Stomach (tissue), 8 donors: ENCODE measurements at regions not wholly inside any gene's neighbourhood (a gene's known extent, or its start where the extent isn't known, plus 50 kb on each side); places are given as distances from the start of the nearest gene placed in this dataset.

Experiments
- DNase-seq, 2 donors: peaks; one replicate each; pipeline versions ENCODE4 v3.0.0 to v3.0.0-alpha.2; 2013 to 2019
- H3K27ac ChIP-seq, 5 donors: fragments of 200-600 bp in 4 of 5; sonication (generic) in 4 of 5; one replicate each; pipeline ENCODE4 v1.5.1; 2013 to 2019; ENCODE audit warnings: mild to moderate bottlenecking in 1 of 5, moderate library complexity in 1 of 5
- H3K27me3 ChIP-seq, 3 donors: fragments of 200-600 bp; sonication (generic); one replicate each; pipeline ENCODE4 v1.5.1; 2017 to 2019; ENCODE audit warnings: mixed run types in 1 of 3
- H3K36me3 ChIP-seq, 4 donors: fragments of 200-600 bp; sonication (generic); 1 replicate in 3 of 4; 2 replicates in 1 of 4; pipeline ENCODE4 v1.5.1; 2016 to 2019
- H3K4me1 ChIP-seq, 4 donors: fragments of 200-600 bp; sonication (generic); one replicate each; pipeline ENCODE4 v1.5.1; 2016 to 2019
- H3K4me3 ChIP-seq, 4 donors: fragments of 200-600 bp; sonication (generic) in 3 of 4; one replicate each; pipeline ENCODE4 v1.5.1; 2016 to 2019; ENCODE audit warnings: mild to moderate bottlenecking in 1 of 4
- H3K9me3 ChIP-seq, 4 donors: fragments of 200-600 bp; sonication (generic); one replicate each; pipeline ENCODE4 v1.5.1; 2016 to 2019
- EP300 ChIP-seq: sonication (generic); formaldehyde crosslinking; IDR thresholded peaks from one replicate; pipeline ENCODE4 v1.6.1; 2017; ENCODE audit warnings: antibody characterized with exemption
- POLR2A ChIP-seq, 4 donors: fragments of 450-650 bp; IDR thresholded peaks; one replicate each; pipeline ENCODE4 v1.6.1; 2016; ENCODE audit warnings: antibody characterized with exemption in 4 of 4, control low read depth in 2 of 4, mild to moderate bottlenecking in 1 of 4, moderate library complexity in 1 of 4
- POLR2AphosphoS5 ChIP-seq, 3 donors: sonication (generic); formaldehyde crosslinking; IDR thresholded peaks; one replicate each; pipeline ENCODE4 v1.6.1; 2016; ENCODE audit warnings: antibody characterized with exemption in 3 of 3
- WGBS, 5 donors: extraction: QIAGEN DNeasy Blood & Tissue Kit in 3 of 5; methylation state at CpG; one replicate each; pipeline versions ENCODE4 v1.1.5 to v1.1.7; 2013 to 2018; 5-methylcytosine and 5-hydroxymethylcytosine counted together
- intact Hi-C: fragments of 100-400 bp; cut with DNase I; formaldehyde crosslinking; loops from one replicate; pipeline ENCODE4 v1.15.1; 2023; ENCODE audit warnings: low total_unique reads
- TF ChIP-seq, protein P1 (sequence below), 7 experiments: fragments of 450-650 bp in 4 of 7; fragments of 200-600 bp in 3 of 7; sonication (generic) in 3 of 7; IDR thresholded peaks; one replicate each; pipeline ENCODE4 v1.5.1; 2016 to 2019; ENCODE audit warnings: antibody characterized with exemption in 7 of 7, control low read depth in 2 of 7, mild to moderate bottlenecking in 1 of 7
- donor health status: healthy with polysubstance abuse.
- donor health status: Bipolar disorder and iron deficiency.
- donor health status: healthy.

DNA sequence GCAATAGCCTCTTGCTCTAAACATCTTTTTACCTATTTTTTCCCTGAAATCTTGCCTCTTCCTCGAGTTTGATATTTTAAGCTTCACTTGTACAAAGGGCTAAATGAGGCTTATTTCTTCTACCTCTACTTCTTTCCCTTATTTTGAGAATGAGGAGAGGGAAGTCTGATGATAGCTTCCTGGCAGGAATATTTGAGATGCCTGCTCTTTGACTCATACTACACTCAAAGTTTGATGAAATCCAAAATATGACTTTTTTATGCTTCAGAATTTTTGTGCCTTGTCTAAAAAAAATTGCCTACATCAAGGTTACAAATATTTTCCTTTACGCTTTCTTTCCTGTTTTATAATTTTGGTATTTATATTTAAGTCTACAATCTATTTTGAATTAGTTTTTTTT is 624.4 kb upstream of the PLXNA2 start:
- TF ChIP-seq POLR2A (IDR thresholded peaks at IDR 0.05) = no peak
- TF ChIP-seq POLR2AphosphoS5 (IDR thresholded peaks at IDR 0.05) = no peak
- no peak for TF ChIP-seq EP300
- TF ChIP-seq, protein P1, sequence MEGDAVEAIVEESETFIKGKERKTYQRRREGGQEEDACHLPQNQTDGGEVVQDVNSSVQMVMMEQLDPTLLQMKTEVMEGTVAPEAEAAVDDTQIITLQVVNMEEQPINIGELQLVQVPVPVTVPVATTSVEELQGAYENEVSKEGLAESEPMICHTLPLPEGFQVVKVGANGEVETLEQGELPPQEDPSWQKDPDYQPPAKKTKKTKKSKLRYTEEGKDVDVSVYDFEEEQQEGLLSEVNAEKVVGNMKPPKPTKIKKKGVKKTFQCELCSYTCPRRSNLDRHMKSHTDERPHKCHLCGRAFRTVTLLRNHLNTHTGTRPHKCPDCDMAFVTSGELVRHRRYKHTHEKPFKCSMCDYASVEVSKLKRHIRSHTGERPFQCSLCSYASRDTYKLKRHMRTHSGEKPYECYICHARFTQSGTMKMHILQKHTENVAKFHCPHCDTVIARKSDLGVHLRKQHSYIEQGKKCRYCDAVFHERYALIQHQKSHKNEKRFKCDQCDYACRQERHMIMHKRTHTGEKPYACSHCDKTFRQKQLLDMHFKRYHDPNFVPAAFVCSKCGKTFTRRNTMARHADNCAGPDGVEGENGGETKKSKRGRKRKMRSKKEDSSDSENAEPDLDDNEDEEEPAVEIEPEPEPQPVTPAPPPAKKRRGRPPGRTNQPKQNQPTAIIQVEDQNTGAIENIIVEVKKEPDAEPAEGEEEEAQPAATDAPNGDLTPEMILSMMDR (IDR thresholded peaks at IDR 0.05) = no peak
- H3K36me3 ChIP-seq = no peaks in the 10 kb centered on the region
- intact Hi-C loops = no loop called here
- 31 to 84% (median 41%) methylated on average over 2 of the region's 2 CpGs for WGBS, 5 donors
- no peak overlapping the region for H3K27ac ChIP-seq
- no peaks in the 10 kb centered on the region for H3K9me3 ChIP-seq
- no peak for DNase-seq
- H3K27me3 ChIP-seq = no peaks in the 10 kb centered on the region
- no peak overlapping the region for H3K4me3 ChIP-seq
- no peaks in the 10 kb centered on the region for H3K4me1 ChIP-seq

DNA sequence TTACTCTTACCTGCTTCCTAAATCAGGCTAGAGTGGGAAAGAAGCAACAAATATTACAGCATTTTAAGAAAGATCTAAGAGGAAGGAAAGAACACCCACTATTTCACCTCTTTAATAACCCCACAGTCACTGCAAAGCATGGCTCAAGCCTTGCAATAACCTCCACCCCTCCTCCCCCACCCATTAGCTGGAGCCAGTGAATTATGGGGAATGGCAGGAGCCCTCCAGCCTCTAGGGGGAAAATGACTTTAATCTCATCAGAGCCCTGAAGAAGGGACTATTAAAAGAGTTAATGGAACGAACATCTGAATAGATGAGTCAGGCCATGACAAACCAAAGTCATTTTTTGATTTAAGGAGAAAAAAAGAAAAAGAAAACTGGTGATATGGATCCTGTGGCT is 630.7 kb upstream of the PLXNA2 start:
- Histone ChIP-seq H3K9me3 (no peaks in the 10 kb centered on the region), H3K36me3 (no peaks in the 10 kb centered on the region), H3K4me1 (no peaks in the 10 kb centered on the region), H3K4me3 (no peak overlapping the region), H3K27ac (no peak overlapping the region), H3K27me3 (no peaks in the 10 kb centered on the region)
- intact Hi-C loops = no loop called here
- TF ChIP-seq, protein P1 (IDR thresholded peaks at IDR 0.05) = no peak
- TF ChIP-seq POLR2A (IDR thresholded peaks at IDR 0.05) = no peak
- TF ChIP-seq POLR2AphosphoS5 (IDR thresholded peaks at IDR 0.05) = no peak
- TF ChIP-seq EP300 = no peak
- 64 to 71% (median 67%) methylated on average over 1 of the region's 1 CpG for WGBS, 5 donors
- no peak for DNase-seq

DNA sequence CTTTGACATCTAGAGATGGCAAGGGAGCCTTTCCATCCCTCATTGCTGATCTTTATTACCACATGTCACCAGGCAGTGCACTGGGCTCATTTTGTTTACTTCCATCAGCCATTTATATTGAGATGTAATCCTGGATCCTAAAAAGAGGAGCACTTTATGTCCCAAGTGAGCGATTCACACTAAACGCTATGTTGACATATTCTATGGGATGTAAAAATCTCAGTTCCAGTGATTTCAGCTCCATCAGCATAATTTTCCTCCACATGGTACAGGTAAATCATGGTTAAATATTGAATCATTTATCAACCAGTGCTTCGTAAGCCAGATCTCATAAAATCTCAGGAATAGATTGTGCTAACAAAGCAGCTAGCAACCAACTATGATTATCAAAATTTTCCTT is 634.8 kb upstream of the PLXNA2 start:
- WGBS, 5 donors = 44 to 79% (median 71%) methylated on average over 3 of the region's 3 CpGs
- no peak for DNase-seq
- Histone ChIP-seq H3K27me3 (no peaks in the 10 kb centered on the region), H3K4me3 (no peak overlapping the region), H3K4me1 (no peaks in the 10 kb centered on the region), H3K9me3 (no peaks in the 10 kb centered on the region), H3K36me3 (no peaks in the 10 kb centered on the region), H3K27ac (no peak overlapping the region)
- TF ChIP-seq POLR2A (IDR thresholded peaks at IDR 0.05) (no peak), POLR2AphosphoS5 (IDR thresholded peaks at IDR 0.05) (no peak), EP300 (no peak)
- TF ChIP-seq, protein P1 (IDR thresholded peaks at IDR 0.05) = no peak
- intact Hi-C loops = no loop called here

DNA sequence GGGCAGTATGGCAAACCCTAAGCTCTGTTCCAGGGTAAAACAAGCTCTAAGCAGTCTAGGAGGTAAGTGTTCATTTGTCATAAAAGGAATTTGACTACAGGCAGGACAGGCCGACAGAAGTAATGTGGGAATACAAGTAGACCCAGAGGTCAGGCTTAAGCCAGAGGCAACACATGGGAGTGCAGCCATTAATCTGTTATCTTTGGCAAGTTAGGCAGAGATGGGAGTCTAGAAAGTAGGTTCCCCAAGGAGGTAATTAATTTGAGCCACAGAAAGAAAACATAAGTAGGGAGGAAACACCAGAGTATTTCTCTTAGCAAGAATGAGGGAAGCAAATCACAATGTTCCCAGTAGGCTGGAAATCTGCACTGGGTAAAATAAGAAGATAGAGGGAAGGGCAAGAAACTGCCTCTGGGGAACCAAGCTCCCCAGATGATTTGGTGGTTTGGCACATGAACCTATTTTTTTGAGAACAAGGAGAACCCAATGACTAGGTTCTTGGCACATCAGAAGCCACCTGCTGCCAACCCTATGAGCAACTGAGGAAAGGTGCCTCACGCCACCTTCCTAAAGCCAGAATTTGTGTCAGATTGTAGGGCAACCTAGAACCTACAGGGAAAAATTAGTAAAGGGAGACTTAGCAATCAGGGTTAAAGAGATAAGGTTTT is 636.4 kb upstream of the PLXNA2 start:
- Histone ChIP-seq H3K27ac (no peak overlapping the region), H3K4me3 (no peak overlapping the region), H3K4me1 (no peaks in the 10 kb centered on the region), H3K36me3 (no peaks in the 10 kb centered on the region), H3K27me3 (no peaks in the 10 kb centered on the region), H3K9me3 (no peaks in the 10 kb centered on the region)
- intact Hi-C loops = no loop called here
- 55 to 67% (median 62%) methylated on average over 2 of the region's 2 CpGs for WGBS, 5 donors
- no peak for DNase-seq
- TF ChIP-seq EP300 = no peak
- TF ChIP-seq, protein P1 (IDR thresholded peaks at IDR 0.05) = no peak
- TF ChIP-seq POLR2AphosphoS5 (IDR thresholded peaks at IDR 0.05) = no peak
- no peak for TF ChIP-seq POLR2A (IDR thresholded peaks at IDR 0.05)
